Stimulated activated CD4-positive, alpha-beta T cell treated with anti-CD3 and anti-CD28 coated beads, Interleukin-12 subunit alpha, Interleukin-12 subunit beta, amount 100 ng/mL, for 4 hours (primary cell): ENCODE measurements at regions not wholly inside any gene's neighbourhood (a gene's known extent, or its start where the extent isn't known, plus 50 kb on each side); places are given as distances from the start of the nearest gene placed in this dataset.

ENCODE experiments used
- DNase-seq: peaks from one replicate; pipeline ENCODE4 v3.0.0-alpha.2; 2020

DNA sequence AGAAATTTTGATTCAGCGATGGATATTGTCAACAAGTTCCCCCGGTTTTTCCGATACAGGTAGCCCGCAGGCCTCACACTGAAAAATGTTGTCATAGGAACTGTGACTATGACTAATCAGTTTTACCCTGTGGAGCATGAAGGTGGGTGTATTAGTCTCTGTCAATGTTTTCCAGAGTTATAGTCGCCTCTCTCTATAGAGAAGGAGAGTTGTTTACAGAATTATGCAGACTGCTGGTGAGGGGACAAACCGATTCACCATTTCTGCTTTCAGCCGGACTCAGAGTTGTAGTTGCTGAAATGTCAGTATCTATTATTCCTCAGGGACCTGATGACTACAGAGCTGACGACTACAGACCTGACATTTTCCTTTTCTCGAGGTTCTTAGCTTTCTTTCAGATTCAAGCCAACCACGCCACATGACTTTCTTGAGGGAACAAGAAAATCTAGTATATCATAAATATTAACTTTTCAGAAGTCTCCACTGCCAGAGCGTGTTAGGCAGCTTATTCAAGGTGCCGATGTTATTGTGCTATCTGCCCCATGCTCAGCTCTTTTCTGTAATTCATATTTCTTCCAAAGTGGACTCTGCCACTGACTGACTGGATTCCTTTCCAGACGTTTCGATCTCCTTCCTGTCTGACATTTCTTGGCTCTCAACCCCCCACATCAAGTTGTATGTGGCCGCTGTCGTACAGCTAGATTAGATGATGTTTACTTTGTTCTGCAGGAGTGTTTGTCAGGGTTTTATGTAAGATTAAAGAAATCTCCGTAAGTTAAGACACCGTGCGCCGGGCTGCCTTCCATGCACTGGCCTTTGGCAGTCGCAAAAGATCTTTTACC, 178.1 kb downstream of the FGF1 start:
- DNase-seq, result no peak

DNA sequence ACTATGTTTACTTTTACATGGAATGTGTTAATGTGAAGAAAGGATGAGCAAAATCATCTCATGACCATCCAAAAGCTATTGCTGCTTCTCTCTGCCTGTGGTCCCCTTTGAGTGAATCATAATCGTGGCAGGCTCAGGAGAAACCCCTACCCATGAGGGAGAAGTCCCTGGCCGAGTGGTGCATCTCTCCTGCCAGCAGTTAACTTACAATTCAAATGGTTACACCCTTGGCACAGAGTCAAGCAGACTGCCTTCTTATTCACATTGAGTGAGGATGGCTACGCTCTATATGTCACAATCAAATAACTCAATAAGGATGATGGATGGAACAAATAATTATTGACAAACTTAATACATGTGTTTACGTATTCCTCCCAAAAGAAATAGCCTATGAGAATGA, 179.1 kb downstream of the FGF1 start:
- no peak for DNase-seq

DNA sequence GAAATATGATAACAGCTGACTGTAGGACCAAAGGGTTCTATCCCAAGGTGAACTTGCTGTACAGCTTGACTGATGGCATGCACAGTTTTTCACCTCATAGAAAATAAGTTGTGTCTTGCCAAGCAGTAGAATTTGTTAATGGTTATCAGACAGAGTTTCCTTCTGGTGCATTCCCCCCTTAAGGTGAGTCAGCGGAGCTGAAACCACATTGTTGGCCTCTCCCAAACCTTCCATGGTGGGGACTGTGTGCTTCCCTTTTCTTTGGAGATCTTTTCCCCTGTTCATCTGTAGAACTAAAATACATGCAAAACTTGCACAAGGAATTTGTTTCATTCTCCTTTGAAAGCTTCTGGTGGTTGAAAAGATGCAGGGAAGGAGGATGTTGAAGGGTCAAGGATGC, 179.8 kb downstream of the FGF1 start:
- DNase-seq, result no peak

DNA sequence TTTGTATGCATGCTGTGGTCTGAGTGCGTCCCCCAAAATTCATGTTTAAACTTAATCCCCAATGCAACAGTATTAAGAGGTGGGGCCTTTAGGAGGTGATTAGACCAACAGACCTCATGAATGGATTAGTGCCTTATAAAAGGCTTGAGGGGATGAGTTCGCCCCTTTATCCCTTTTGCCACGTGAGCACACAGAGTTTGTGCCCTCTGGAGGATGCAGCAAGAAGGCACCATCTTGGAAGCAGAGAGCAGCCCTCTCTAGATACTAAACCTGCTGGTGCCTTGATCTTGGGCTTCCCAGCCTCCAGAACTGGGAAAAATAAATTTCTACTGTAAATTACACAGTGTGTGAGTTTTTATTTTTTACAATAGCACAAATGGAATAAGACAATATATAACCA, 177.1 kb upstream of the SPRY4 start:
- DNase-seq, result no peak

DNA sequence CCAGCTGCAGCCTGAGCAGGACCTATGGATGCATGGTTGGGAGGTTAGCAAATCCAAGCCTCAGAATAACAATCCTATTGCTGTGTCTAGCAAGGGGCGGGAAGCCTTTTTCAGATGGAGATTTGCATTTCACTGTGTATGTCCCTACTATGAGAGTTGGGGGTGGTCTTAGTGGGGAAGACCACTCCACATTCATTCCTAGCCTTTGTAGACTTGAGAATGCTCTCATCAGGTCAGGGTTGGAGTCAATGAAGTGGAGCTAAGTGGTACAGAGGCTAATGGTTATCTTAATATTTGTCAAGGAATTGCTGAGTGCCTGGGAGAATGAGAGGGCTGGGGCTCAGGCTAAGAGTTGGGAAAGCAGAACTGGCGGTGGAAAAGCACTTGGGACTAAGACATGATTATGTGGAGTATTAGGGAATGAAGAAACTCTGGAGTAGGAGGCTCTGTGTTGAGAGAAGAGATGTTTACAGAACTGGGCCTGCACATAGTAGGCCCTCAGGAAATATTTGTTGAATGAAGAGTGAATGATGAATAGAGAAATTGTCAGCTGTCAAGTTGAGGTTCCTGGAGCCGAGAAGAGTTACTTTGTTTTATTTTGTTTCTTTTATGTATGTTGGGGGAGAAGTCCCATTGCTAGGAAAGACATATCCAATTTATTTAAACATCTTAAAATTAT, 175.5 kb upstream of the SPRY4 start:
- DNase-seq, result no peak

DNA sequence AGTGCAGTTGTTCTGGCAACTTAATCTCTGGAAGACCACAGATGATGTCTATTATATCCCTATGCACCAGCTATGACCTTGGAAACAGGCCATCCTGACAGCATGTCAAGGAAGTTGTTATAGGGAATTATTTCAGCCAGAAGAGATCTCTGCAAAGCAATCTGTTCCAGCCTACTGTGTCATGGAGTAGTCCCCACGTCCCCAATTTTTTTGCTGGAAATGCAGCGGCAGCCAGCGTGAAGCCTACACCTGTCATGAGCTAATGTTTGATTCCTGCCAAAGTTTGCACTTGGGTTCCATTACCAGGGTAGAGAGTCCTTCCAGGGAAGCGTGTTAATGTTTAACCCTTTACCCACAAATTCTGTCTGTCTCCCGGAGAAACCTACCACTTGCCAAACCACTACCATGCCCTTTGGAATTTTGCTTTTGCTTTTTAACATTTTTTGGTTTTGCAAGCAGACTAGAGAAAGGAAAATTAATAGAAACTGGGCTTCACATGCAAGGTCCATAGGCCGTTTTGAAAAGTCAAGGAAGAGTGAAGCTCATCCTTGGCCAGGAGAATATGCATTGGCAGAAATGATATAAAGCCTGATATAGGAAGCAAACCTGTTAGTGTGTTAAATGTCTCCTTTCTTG, 174.9 kb upstream of the SPRY4 start:
- DNase-seq, result no peak

DNA sequence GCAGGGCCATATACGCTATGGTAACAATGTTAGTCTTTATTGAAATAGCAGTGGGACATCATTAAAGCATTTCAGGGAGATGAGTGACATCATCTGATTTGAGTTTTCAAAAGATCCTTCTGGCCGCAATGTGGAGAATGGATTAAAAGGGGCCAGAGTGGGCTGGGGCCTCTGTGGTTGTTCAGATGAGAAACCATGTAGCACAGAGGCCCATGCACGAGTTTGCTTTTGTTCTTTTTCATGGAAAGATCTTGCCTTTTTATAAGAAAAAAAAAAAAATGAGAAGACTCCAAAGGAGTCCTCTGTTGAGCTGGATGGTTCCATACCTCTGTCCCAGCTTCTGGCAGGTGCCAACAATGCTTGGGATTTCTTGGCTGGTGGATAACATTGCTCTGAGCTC, 173.5 kb upstream of the SPRY4 start:
- no peak for DNase-seq

DNA sequence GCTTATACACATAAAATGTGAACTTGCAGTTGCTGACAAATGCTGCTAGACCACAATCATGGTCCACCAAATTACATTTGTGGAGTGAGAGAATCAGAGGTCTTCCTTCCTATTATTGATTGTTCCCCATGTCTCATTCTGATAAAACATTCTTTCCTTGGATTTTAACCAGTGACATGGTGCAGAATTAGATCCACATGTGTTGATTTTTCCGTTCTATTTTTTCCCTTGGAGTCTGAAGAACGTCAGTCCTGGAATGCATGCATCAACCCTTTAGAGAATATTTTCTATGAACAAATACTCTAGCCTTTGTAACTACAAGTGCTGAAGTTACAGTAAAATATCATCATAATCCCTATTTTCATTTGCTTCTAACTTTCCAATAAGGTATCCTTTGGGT, 170.7 kb upstream of the SPRY4 start:
- DNase-seq, result no peak

DNA sequence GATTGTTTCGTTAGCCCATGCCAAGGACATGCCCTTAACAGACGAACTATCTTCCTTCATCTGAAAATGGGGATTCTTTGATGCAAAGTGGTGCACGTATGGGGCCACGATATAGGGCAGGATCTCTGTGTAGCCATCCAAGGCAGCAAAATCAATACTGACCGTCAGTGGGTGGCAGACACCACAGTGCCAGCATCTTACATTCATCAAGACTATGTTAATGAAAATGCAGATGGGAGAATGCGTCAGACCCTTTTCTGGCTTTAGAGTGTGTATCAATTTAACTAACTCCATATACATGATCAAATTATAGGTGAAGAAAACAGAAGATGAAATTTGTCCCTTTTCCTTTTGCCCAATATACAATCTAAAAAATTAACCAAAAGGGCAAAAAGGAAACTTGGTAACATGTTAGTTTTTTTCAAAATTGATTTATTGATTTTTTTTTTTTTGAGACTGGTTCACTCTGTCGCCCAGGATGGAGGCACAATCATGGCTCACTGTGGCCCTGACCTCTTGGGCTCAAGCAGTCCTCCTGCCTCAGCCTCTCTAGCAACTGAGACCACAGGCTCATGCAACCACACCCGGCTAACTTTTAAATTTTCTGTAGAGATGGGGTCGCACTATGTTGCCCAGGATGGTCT, 169.2 kb upstream of the SPRY4 start:
- DNase-seq, result no peak

DNA sequence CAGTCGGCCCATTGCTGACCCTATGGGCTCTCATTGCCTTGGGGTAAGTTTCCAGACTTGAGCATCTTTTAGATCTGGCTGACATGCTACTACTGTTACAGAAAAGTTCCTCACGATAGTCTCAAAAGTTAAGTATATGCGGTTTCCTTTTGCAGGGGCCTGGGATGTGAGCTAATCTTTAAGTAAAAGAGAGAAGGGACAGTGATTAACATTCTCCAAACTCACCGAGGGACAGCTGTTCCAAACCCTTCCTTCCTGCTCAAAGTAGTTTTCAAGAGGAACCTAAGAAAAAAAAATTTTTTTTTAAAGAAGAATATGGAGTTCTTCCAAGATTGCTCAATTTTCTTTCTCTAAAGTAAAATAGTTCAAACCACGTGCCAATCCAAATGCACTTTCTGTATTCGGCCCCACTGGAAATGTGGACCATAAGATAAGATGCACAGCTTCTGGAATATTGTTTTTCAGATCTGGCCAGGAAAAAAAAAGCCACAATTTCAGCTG, 168.0 kb upstream of the SPRY4 start:
- DNase-seq, result no peak

DNA sequence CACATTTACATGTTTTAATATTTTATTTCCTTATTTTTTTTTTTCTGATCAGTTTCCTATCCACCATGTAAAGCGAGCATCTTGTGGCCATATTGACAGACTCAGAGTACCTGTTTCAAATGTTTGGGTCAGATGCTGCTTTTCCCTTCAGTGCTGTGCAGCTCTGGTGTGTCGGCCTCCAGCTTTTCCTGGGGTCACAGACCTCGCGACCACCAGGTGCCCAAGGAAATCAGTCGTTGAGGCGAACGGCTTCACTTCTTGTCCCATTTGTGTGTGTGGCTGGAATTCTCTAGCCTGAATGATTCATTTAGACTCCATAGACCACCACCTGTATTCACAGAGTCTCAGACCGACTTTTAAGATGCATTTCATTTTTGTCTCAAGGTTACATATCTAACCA, 166.9 kb upstream of the SPRY4 start:
- no peak for DNase-seq

DNA sequence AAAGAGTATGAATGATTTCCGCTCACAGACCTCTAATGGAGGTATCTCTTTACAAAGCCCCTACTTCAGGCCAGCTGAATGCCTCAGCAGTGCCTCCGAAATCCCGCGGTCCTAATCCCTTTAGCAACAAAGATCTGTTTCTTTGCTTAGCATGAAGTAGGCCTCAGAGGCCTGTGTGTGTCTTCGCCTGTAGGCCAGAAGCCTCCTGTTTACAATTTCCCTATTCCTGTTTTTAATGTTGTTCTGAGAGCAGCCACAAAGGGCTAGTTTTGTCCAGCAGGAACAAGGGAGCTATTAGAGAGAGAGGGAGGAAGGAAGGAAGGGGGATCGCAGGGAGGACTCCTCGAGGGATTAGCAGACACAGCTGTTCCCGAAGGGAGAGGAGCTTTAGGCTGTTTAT, 166.4 kb upstream of the SPRY4 start:
- no peak for DNase-seq

DNA sequence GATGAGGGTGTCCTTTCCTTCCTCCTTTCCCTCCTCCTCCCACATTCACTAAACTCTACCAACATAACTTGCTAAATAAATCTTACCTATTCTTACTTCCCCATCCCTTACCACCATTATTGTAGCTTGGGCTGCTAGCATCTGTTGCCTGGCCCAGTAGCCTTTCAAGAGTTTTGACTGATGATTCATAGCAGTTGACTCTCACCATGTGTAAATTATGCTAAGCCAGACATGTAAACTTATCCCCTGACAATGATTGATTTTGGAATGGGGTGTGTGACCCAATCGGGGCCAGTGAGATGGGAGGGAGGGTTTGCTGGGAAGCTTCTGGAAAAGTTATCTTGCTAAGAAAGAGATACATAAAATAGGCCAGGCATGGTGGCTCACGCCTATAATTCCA, 161.8 kb upstream of the SPRY4 start:
- no peak for DNase-seq

DNA sequence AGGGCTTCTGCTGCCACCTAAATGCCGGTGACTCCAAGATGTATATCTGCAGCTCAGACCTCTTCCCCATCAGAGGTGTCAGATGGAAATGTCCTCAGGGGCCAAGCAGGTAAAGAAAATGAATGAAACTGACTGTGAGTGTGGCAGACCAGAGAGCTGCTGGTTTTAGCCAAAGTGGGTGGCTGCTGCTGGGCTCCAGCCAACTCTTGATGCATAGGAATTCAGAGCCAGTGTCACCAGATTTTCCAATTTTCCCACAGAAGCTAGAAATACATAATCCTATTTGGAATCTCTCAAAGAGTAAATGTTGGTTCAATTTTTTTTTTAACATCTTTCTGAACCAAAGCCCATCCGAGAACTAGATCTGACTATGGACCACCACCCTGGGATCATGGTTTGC, 161.2 kb upstream of the SPRY4 start:
- DNase-seq, result no peak

DNA sequence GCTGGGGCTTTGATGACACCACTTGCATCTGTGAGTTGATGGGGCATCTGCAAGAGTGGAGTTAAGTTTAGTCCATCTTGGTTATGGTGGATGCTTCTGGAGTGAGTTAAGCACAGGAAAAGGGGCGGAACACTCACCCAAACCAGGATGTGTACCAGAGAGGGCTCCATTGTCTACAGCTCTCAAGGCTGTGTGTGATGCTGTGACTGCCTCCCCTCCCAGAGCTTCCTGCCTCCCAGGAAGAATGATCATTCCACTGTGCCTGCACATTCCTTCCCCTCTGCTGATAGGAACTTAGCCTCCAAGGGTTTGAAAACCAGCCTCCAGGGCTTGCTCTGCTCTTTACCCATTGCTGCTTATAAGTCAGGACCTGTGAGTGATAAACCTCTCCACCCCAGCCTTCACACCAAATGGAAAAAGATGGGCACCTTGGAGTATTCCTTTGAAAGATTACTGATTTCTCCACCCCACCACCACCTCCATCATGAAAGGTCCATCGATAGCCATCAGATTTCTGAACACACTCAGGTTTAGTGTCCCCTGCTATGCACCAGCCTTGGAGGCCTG, 160.1 kb upstream of the SPRY4 start:
- DNase-seq, result no peak

DNA sequence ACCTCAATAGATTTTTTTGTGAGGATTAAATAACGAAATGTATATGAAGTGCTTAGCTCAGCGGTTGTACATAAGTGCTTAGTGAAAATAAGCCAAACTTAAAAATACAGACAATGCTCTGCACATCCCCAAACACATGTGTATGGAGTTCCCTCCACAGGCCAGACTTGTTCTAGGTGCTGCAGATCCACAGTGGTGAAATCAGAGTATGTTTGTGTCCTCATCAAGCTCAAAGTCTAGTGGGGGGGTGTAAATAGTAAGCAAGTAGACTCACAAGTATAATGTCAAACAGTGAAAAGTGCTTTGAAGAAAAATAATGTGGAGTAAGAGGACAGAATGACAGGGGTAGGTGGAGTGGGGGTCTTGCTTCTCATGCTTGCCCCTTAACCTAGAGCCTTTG, 157.4 kb upstream of the SPRY4 start:
- DNase-seq, result no peak

DNA sequence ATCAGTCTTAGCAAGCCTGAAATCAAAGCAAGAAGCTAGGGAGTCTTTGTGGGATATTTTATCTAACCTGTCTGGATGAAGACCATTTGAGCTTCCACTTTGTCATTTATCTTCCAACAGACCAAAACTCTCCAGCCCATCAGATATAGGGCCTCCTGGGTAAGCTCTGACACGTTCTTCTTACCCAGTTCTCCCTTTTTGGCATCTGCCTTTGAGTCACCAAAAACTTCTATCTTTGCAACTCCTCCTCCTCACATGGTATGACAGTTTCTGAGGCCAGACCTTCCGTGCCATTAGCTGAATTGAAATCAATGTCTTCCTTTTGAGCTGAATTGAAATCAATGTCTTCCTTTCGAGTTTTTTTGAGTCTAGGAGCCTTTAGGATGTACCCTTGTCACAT, 156.6 kb upstream of the SPRY4 start:
- no peak for DNase-seq

DNA sequence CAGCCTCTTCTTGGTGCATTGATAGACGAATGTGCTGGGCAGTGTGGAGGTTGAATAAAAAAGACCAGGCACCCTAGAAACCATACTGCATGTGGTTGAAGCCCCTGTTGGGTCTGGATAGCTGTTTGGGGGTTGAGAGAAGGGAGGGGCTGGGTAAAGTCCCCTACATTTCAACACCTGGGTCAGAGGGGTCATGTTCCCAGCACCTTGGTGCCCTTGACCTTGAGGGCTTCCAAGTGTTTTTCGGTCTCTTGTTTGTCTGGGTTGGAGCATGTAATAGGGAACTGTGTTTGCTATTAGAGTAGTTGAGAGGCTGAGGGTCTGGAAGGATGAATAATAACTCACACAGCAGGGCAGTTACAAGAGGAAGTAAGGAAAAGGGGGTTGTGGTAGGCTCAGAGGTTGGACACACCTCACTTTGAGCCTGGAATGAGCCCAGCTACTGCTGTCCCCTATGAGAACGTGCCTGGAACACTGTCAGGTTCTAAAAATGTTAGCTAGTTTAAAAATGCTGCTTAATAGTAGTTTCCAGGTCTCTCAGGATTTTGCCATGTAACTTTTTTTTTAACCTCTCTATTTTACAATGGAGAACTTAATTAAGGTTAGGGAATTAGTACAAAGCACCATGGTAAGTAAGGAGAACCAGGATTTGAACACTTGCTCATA, 155.2 kb upstream of the SPRY4 start:
- DNase-seq, result no peak

DNA sequence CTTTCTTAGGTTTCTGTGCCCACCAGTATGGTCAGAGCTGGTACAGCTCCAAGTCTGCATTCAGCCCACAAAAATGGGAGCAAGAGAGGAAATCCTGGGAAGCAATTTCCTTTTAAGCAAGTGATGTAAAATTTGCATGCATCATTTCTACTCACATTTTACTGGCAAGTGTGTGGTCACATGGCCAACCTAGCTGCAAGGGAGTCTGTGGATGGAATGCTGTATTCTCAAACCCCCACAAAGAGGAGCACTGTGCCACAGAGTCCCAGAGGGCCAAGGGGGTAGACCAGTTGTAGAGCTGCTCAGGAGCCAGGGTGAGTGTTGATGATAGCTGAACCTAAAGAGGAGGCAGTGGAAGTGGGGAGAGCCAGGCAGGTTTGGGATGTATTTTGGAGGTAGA, 154.3 kb upstream of the SPRY4 start:
- no peak for DNase-seq

DNA sequence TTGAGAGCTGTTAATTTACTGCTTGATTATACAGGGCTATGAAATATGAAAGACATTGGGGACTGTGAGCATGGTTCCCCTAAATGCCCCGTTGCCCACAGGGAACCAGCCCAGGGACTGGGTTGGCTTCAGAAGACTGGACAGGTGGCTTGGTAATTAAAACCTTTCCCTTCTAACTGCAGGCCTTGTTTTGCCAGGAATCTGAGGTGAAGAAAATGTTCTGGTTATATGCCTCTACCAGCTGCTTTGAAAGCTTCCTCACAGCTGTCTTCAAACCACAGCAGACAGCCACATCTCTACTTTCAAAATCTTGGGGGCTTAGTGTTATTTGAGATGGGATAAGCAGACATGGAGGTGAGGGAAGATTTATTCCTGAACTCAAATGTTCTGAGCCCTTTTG, 153.3 kb upstream of the SPRY4 start:
- DNase-seq, result no peak

DNA sequence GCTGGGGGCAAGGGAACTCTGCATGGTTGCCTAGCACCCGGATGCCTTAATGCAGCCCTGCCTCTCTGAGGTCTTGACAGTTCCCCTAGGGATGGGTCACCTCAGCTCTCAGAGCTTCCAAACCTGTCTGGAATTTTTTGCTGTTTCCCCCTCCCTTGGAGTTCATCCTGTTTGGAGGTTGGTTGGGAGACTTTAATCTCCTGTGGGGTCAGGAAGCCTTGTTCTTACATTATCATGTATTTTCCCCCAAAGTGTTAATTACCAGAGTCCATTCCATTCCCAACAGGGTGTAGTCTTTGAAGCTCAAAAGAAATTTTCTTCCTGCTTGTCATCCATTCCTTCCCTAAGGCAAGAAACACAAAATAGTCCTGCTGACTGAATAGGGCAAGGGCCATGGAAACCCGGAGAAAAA, 150.3 kb upstream of the SPRY4 start:
- no peak for DNase-seq

DNA sequence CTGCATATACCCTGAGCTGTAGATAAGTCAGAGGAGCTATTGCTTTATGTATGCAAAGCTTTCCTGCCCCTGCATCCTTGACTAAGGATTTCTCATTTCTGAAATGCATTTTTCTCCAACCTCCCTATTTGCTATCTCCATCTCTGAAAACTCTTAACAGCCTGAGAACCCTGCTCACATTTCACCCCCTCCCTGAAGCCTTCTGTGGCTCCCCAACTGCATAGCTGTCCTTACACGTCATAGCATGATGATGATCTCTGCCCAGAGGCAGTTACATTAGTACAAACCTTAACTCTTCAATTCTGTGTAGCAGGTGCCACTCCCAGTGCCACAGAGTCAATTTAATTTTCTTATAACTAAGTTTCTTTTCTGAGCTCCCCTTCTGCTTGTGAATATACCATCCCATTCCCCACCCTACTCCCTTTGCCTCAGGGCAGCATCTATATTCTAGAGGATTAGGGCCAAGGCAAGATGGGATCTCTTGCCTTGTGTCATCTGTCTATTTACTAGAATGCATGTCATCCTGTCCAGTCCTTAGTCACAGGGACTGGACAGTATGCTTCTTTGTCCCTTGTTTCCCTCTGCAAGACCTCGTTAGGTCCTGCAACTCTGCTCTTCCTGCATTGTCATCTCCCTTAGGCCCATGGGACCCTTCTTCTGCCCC, 149.7 kb upstream of the SPRY4 start:
- DNase-seq, result no peak
